ENCODE measurements at regions not wholly inside any gene's neighbourhood (a gene's known extent, or its start where the extent isn't known, plus 50 kb on each side); places are given as distances from the start of the nearest gene placed in this dataset.

- DNase-seq = no peak
These were observed 332.6 kb downstream of the SH2D4B start for GRCh38 chr10:80870282-80870681.

- DNase-seq = no peak
These were observed 333.4 kb downstream of the SH2D4B start for GRCh38 chr10:80871083-80871482.

- DNase-seq = no peak
These were observed 340.6 kb downstream of the SH2D4B start for GRCh38 chr10:80878330-80878729.

GRCh38 chr10:80890146-80890545, 352.4 kb downstream of the SH2D4B start:
- DNase-seq = no peak

- DNase-seq = no peak
These were observed 355.6 kb downstream of the SH2D4B start for GRCh38 chr10:80893256-80893655.

- DNase-seq = no peak
These were observed 356.6 kb downstream of the SH2D4B start for GRCh38 chr10:80894311-80894791.

GRCh38 chr10:80894797-80895467, 357.2 kb downstream of the SH2D4B start:
- DNase-seq = no peak

- DNase-seq = no peak
These were observed 358.4 kb downstream of the SH2D4B start for GRCh38 chr10:80896076-80896475.

GRCh38 chr10:80896959-80897358, 359.3 kb downstream of the SH2D4B start:
- DNase-seq = no peak

GRCh38 chr10:80900661-80901060, 363.0 kb downstream of the SH2D4B start:
- DNase-seq = no peak

- no peak for DNase-seq
These were observed 370.9 kb downstream of the SH2D4B start for GRCh38 chr10:80908611-80909010.

GRCh38 chr10:80909254-80909653, 371.6 kb downstream of the SH2D4B start:
- DNase-seq = no peak

- no peak for DNase-seq
These were observed 379.9 kb downstream of the SH2D4B start for GRCh38 chr10:80917636-80918035.

GRCh38 chr10:80921032-80921431, 383.3 kb downstream of the SH2D4B start:
- no peak for DNase-seq

GRCh38 chr10:80924063-80924952, 386.6 kb downstream of the SH2D4B start:
- no peak for DNase-seq

- DNase-seq = no peak
These were observed 389.8 kb downstream of the SH2D4B start for GRCh38 chr10:80927419-80928078.

GRCh38 chr10:80938903-80939302, 401.2 kb downstream of the SH2D4B start:
- DNase-seq = no peak

- no peak for DNase-seq
These were observed 407.7 kb downstream of the SH2D4B start for GRCh38 chr10:80945264-80945880.

GRCh38 chr10:80946073-80946472, 408.4 kb downstream of the SH2D4B start:
- no peak for DNase-seq

GRCh38 chr10:80946957-80947726, 409.4 kb downstream of the SH2D4B start:
- DNase-seq = no peak

GRCh38 chr10:80949785-80950184, 412.1 kb downstream of the SH2D4B start:
- no peak for DNase-seq

- no peak for DNase-seq
These were observed 414.7 kb downstream of the SH2D4B start for GRCh38 chr10:80952436-80952835.
